Testis (tissue), 2 donors: ENCODE measurements at regions not wholly inside any gene's neighbourhood (a gene's known extent, or its start where the extent isn't known, plus 50 kb on each side); places are given as distances from the start of the nearest gene placed in this dataset.

Source experiments
- DNase-seq: peaks from one replicate; pipeline ENCODE4 v3.0.0-alpha.2; 2019
- H3K27ac ChIP-seq, 2 donors: fragments of 200-600 bp; sonication (generic); one replicate each; pipeline ENCODE4 v1.5.1; 2019
- H3K27me3 ChIP-seq: fragments of 200-600 bp; sonication (generic); one replicate; pipeline ENCODE4 v1.5.1; 2019
- H3K36me3 ChIP-seq: fragments of 200-600 bp; sonication (generic); one replicate; pipeline ENCODE4 v1.5.1; 2017; ENCODE audit warnings: low read depth; ENCODE audit errors: missing control alignments
- H3K4me1 ChIP-seq: fragments of 200-600 bp; sonication (generic); one replicate; pipeline ENCODE4 v1.5.1; 2019
- H3K4me3 ChIP-seq, 2 donors: fragments of 200-600 bp; sonication (generic); one replicate each; pipeline ENCODE4 v1.5.1; 2017 to 2019
- H3K9me3 ChIP-seq: fragments of 200-600 bp; sonication (generic); one replicate; pipeline ENCODE4 v1.5.1; 2017
- CTCF ChIP-seq, 3 experiments: fragments of 450-650 bp in 2 of 3; fragments of 200-600 bp in 1 of 3; sonication (generic) in 1 of 3; IDR thresholded peaks; one replicate each; pipeline ENCODE4 v1.5.1; 2016 to 2019; ENCODE audit warnings: antibody characterized with exemption in 3 of 3, mild to moderate bottlenecking in 2 of 3, moderate library complexity in 1 of 3
- POLR2A ChIP-seq: fragments of 450-650 bp; IDR thresholded peaks from one replicate; pipeline ENCODE4 v1.6.1; 2017; ENCODE audit warnings: antibody characterized with exemption, mild to moderate bottlenecking, moderate library complexity
- WGBS, 2 donors: methylation state at CpG; one replicate each; pipeline ENCODE4 v1.1.5; 2018; 5-methylcytosine and 5-hydroxymethylcytosine counted together
- intact Hi-C: fragments of 100-400 bp; cut with DNase I; formaldehyde crosslinking; loops from one replicate; pipeline ENCODE4 v1.15.1; 2023; ENCODE audit warnings: low total_unique reads

GRCh38 chr4:65019775-65020174 lies 610.5 kb upstream of the TECRL start:
- Histone ChIP-seq H3K4me3 (no peak overlapping the region), H3K27ac (no peak overlapping the region), H3K27me3 (no peaks in the 10 kb centered on the region), H3K4me1 (no peaks in the 10 kb centered on the region), H3K36me3 (no peaks in the 10 kb centered on the region), H3K9me3 (no peaks in the 10 kb centered on the region)
- no peak for DNase-seq
- intact Hi-C loops: no loop called here
- TF ChIP-seq CTCF (IDR thresholded peaks at IDR 0.05): no peak
- no peak for TF ChIP-seq POLR2A
- 65 to 81% methylated on average over 3 of the region's 3 CpGs for WGBS, 2 donors

GRCh38 chr4:65018313-65018712 lies 609.1 kb upstream of the TECRL start:
- 83 to 100% methylated on average over 1 of the region's 1 CpG for WGBS, 2 donors
- no peak for DNase-seq
- no peak overlapping the region for H3K27ac ChIP-seq

GRCh38 chr4:65014078-65014477 lies 604.8 kb upstream of the TECRL start:
- no peak for TF ChIP-seq POLR2A
- TF ChIP-seq CTCF (IDR thresholded peaks at IDR 0.05): no peak
- Histone ChIP-seq H3K36me3 (no peaks in the 10 kb centered on the region), H3K27ac (no peak overlapping the region), H3K4me3 (no peak overlapping the region), H3K4me1 (no peaks in the 10 kb centered on the region), H3K9me3 (no peaks in the 10 kb centered on the region), H3K27me3 (no peaks in the 10 kb centered on the region)
- intact Hi-C loops: no loop called here
- no peak for DNase-seq
- 80 to 94% methylated on average over 4 of the region's 4 CpGs for WGBS, 2 donors

More at GRCh38 chr4:65018313-65018712, 609.1 kb upstream of the TECRL start:
- H3K9me3 ChIP-seq: no peaks in the 10 kb centered on the region
- H3K27me3 ChIP-seq: no peaks in the 10 kb centered on the region
- intact Hi-C loops: no loop called here
- H3K4me1 ChIP-seq: no peaks in the 10 kb centered on the region
- H3K4me3 ChIP-seq: no peak overlapping the region
- H3K36me3 ChIP-seq: no peaks in the 10 kb centered on the region
- TF ChIP-seq CTCF (IDR thresholded peaks at IDR 0.05) (no peak), POLR2A (no peak)

- no peaks in the 10 kb centered on the region for H3K9me3 ChIP-seq
- no peak overlapping the region for H3K27ac ChIP-seq
- WGBS, 2 donors: 31 to 38% methylated on average over 5 of the region's 5 CpGs
- intact Hi-C loops: no loop called here
- H3K4me1 ChIP-seq: no peaks in the 10 kb centered on the region
- no peak overlapping the region for H3K4me3 ChIP-seq
- no peaks in the 10 kb centered on the region for H3K27me3 ChIP-seq
- TF ChIP-seq CTCF (IDR thresholded peaks at IDR 0.05): peak in 2 of 3 experiments; percentile 61 to 72
- TF ChIP-seq POLR2A: no peak
- H3K36me3 ChIP-seq: no peaks in the 10 kb centered on the region
- DNase-seq: peak; percentile 45
These were observed 598.7 kb upstream of the TECRL start for GRCh38 chr4:65007841-65008439.

- Histone ChIP-seq H3K27me3 (no peaks in the 10 kb centered on the region), H3K36me3 (no peaks in the 10 kb centered on the region), H3K4me1 (no peaks in the 10 kb centered on the region), H3K4me3 (no peak overlapping the region), H3K27ac (no peak overlapping the region), H3K9me3 (no peaks in the 10 kb centered on the region)
- TF ChIP-seq CTCF (IDR thresholded peaks at IDR 0.05) (no peak), POLR2A (no peak)
- intact Hi-C loops: no loop called here
- DNase-seq: no peak
These were observed 565.9 kb upstream of the TECRL start for GRCh38 chr4:64975177-64975576.
